Left cardiac atrium (tissue), 4 donors: ENCODE measurements at regions not wholly inside any gene's neighbourhood (a gene's known extent, or its start where the extent isn't known, plus 50 kb on each side); places are given as distances from the start of the nearest gene placed in this dataset.
A peak's percentile ranks its signal among the peaks of the same experiment; 100 is the strongest.

ENCODE experiments used
- ATAC-seq, 2 donors: fragments of 200-7000 bp; cut with Tn5 transposase; one replicate each; pipeline ENCODE4 v1.9.1; 2020; ENCODE audit warnings: mild to moderate bottlenecking in 2 of 2, moderate library complexity in 2 of 2
- DNase-seq: peaks from one replicate; pipeline ENCODE4 v3.0.0-alpha.2; 2020
- intact Hi-C, 2 donors: fragments of 100-400 bp; cut with DNase I; formaldehyde crosslinking; loops; one replicate each; pipeline versions ENCODE4 v1.14.1 to v1.15.1; 2022 to 2023
- donor health status: DM: no; HTN: yes; CAD: no.
- donor health status: DM: no; HTN: yes; CAD: no; lungs with severe emphysema.
- donor health status: DM: yes; HTN: yes; CAD: no.
- donor health status: Dilated cardiomyopathy.

DNA sequence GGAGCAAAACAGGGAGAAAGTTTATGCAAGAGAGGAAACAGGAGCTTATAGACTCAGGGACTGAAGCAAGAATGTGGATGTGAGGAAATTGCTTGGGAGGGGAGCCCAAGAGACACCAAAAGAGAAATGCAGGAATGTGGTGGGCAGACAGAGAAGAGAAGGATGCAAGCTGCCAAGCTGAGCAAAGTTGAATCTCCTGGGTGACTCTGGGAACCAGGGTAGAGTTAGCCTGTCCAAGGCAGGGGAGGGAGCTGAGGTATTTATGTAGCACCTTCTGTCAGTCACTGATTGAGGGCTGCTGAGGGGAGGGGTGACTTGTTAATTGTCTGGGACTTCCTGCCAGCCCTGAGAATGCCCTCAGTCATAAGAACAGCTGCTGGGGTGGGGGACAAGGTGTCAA is 464.3 kb downstream of the NBAS start:
- ATAC-seq (no peak), DNase-seq (no peak)
- intact Hi-C loops, result no loop called here

DNA sequence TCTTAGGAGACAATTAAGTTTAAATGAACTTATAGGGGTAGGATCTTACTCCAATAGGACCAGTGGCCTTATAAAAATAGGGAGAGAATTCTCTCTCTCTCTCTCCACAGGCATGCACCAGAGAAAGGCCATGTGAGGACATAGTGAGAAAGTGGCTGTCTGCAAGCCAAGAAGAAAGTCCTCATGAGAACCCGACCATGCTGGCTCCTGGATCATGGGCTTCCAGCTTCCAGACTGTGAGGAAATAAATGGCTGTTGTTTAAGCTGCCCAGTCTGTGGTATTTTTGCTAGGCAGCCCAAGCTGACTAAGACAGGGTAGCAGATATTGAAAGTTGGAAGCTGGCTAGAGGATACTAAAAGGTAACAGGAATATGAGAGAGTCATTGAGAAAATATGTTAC is 454.0 kb downstream of the NBAS start:
- ATAC-seq, result peak; percentile 65 to 95
- intact Hi-C loops, result no loop called here
- no peak for DNase-seq

DNA sequence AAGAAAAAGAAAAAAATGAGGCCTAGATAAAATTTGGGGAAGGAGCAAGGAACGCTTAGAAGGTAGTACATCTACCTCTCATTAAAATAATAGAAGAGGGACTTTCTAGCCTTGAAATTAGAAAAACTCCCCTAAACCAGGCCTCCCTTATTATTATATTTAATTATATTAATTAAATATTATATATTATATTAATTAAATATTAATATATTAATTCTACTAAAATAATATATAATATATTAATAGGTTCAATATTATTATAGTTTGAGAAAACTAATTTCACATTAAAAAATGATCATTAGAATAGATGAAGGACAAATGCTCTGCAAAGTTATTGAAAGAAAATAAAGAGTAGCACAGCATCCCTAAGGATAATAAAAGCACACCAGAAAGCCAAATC is 449.4 kb downstream of the NBAS start:
- DNase-seq (no peak), ATAC-seq (no peak)
- intact Hi-C loops, result no loop called here

DNA sequence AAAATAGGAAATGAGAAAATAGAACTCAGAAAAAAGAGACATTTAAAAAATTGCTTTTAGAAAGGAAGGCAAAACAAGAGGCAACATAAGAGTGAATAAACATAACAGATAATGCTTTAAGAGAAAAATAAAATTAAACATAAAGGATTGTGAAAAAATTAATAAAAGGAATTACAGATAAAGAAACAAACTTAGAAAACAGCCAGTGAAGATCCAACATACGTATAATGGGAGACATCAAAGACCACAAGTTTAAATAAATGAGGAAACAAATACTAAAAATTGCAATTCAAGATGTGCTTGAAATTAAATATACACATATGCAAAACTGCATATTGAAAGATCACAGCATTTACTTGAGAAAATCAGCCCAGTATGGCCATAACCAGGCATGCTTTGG is 448.9 kb downstream of the NBAS start:
- intact Hi-C loops, result no loop called here
- ATAC-seq (no peak), DNase-seq (no peak)

DNA sequence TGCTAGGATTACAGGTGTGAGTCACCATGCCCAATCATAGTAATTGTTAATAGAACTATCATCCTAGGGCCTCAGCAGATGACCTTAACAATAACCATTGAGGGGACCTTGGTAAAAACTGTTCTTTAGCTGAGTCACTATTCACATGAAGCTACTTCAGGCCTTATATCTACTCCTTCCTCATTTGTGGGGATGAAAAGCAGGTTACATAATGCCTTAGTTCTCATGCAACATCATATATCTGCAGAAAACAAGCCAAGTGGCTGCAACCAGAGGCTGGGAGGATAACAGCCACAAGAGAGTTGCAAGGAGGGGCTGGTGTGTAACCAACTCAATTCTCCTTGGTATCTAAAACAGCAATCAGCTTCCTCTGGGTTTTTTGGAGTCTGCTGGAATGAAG is 445.4 kb downstream of the NBAS start:
- no peak for ATAC-seq
- no peak for DNase-seq
- intact Hi-C loops, result no loop called here

DNA sequence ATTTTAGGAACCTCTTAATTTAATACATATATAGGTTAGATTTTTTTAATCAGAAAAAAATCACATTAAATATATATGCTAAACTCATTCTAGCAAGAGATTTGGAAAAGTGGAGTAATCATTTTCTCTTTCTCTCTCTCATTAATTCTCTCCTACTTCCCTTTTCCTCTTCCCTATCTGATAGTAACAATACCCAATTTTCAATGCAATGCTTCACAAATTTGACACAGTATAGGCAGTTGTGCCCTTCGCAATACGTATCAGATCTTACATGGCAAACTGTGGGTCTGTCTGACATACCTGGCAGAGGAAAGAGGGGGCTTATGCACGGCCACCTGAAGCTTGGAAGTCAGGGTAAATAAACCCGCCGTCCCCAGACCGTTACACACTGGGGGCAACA is 444.3 kb downstream of the NBAS start:
- DNase-seq, result no peak
- intact Hi-C loops, result no loop called here
- no peak for ATAC-seq
